ENCODE measurements at regions not wholly inside any gene's neighbourhood (a gene's known extent, or its start where the extent isn't known, plus 50 kb on each side); places are given as distances from the start of the nearest gene placed in this dataset.
"Not testable (repeated sequence)": the region's sequence is repeated elsewhere in the genome, so short reads cannot be mapped to it uniquely, and the experiment has no call there.

DNA sequence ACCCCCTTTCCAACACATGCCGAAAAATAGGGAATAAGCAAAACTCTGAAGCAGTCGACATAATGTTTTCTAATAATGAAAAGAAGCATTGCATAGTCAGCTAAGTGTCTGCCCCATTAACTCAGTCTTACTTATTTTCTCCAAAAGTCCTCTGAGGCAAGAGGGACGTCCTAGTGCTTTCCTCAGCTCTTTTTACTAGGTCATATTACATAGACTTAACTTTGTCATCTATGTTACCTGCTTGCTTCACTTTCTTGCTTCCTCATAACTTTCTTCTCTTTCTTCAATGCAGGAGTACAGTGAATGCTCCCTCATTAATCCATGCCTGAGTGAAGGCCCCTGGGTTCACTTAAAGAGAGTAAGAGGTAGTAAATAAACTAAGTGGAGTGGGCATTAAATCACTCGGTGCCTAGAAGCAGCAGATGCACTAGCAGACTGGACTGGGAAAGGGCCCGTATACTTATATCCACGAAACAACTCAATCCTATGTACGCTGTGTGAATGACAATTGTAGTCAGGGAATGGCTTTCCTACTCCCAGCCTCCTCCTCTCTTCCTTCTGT lies 210.5 kb upstream of the SPAG17 start:
- Histone ChIP-seq H3K27me3 (no peaks in the 10 kb centered on the region), H3K9me3 (no peaks in the 10 kb centered on the region), H3K36me3 (no peaks in the 10 kb centered on the region), H3K4me3 (no peak overlapping the region), H3K4me1 (no peaks in the 10 kb centered on the region), H3K27ac (no peak overlapping the region)
- no peak for DNase-seq
- intact Hi-C loops (cut with DNase I; ENCODE audit: low total_unique reads) = no loop called here
- TF ChIP-seq, protein P1, sequence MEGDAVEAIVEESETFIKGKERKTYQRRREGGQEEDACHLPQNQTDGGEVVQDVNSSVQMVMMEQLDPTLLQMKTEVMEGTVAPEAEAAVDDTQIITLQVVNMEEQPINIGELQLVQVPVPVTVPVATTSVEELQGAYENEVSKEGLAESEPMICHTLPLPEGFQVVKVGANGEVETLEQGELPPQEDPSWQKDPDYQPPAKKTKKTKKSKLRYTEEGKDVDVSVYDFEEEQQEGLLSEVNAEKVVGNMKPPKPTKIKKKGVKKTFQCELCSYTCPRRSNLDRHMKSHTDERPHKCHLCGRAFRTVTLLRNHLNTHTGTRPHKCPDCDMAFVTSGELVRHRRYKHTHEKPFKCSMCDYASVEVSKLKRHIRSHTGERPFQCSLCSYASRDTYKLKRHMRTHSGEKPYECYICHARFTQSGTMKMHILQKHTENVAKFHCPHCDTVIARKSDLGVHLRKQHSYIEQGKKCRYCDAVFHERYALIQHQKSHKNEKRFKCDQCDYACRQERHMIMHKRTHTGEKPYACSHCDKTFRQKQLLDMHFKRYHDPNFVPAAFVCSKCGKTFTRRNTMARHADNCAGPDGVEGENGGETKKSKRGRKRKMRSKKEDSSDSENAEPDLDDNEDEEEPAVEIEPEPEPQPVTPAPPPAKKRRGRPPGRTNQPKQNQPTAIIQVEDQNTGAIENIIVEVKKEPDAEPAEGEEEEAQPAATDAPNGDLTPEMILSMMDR (IDR thresholded peaks at IDR 0.05) = no peak

DNA sequence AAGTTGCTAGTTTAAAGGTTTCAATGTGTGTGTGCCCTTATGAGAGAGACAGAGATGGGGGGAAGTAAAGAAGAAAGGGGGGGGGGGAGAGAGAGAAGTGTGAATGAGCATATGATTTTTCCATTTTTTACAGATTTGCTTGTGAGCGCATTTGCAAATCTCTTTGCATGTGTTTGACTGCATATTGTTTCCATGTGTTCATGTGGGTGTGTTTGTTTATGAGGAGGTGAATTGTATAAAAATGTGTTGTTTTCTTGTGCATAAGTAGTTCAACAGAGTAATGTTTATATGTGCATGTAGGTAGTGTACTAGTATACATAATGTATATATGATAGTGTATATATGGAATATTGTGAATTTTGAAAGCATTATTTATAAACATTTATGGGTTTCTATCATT lies 205.9 kb upstream of the SPAG17 start:
- Histone ChIP-seq H3K9me3 (no peaks in the 10 kb centered on the region), H3K36me3 (no peaks in the 10 kb centered on the region), H3K27ac (no peak overlapping the region), H3K27me3 (no peaks in the 10 kb centered on the region), H3K4me1 (peaks cover 0 to 5% (median 0%) of the 10 kb centered on the region in 4 donors), H3K4me3 (no peak overlapping the region)
- no peak for DNase-seq
- intact Hi-C loops (cut with DNase I; ENCODE audit: low total_unique reads) = no loop called here
- TF ChIP-seq, protein P1 (IDR thresholded peaks at IDR 0.05) = no peak

DNA sequence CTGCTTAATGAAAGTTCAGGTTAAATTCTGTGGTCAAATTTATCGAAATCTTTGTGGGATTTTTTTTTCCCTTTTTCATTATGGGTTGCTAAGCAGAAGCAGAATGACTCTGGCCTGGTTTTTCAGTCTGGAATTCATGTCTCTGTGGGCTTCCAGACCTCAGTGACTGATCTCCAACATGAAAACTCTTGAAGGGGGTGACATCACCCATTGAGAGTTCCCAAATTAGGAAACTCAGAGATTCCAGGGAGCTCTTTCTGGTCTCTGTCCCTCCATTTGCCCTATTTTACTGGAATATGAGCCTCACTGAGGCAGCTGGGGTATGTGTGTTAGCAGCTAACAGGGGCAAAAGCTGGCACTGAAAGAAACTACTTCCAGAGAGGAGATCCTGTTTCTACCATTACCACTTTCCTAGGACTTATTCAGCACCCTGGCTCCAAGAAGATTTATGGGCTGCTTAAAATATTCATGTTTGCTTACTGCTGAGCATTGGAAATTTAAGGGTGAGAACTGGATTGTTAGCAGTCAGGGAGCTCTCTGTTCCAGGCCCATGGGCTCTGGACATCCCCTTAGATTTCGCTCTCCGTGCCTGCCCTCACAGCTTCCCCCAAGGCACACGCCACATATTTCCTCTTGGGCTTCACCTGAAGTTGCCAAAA lies 203.4 kb upstream of the SPAG17 start:
- peaks cover 0 to 5% (median 0%) of the 10 kb centered on the region in 4 donors for H3K4me1 ChIP-seq
- intact Hi-C loops (cut with DNase I; ENCODE audit: low total_unique reads) = no loop called here
- no peaks in the 10 kb centered on the region for H3K36me3 ChIP-seq
- no peaks in the 10 kb centered on the region for H3K27me3 ChIP-seq
- H3K4me3 ChIP-seq = no peak overlapping the region
- no peak for DNase-seq
- TF ChIP-seq, protein P1 (IDR thresholded peaks at IDR 0.05) = no peak
- no peaks in the 10 kb centered on the region for H3K9me3 ChIP-seq
- H3K27ac ChIP-seq = no peak overlapping the region

DNA sequence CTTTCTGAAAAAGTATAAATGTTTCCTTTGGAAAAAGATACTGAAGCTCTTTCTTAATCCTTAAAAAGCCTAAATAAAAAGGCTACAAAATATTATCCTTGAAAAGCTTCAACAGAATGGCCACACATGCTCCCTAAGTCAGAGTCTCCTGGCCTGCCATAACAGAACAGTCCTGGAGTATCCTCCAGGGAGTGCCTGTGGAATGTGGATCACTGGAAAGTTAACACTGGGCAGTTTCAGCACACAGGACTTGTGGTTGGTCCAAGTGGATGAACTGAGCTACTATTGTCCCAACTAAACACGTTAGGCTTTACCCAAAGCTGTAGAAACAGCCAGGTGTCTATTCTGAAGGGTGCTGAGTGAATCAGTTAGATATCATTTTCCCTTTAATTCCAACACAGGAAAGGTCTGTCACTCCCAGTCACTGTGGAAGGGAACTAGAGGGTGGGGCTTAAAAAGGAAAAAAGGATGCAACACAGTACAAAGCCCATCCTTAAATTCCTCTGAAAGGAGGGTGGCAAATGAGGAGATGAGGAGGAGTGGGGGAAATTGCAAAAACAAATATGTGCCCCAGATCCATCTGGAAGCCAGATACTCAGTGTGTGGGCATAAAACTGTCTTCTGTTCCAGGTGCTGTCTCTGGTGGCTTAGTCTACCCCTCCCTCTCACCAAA lies 196.3 kb upstream of the SPAG17 start:
- Histone ChIP-seq H3K4me1 (peaks cover 0 to 5% (median 0%) of the 10 kb centered on the region in 4 donors), H3K27me3 (no peaks in the 10 kb centered on the region), H3K36me3 (no peaks in the 10 kb centered on the region), H3K27ac (no peak overlapping the region), H3K4me3 (no peak overlapping the region), H3K9me3 (peaks cover 0 to 7% (median 0%) of the 10 kb centered on the region in 3 donors)
- no peak for DNase-seq
- intact Hi-C loops (cut with DNase I; ENCODE audit: low total_unique reads) = no loop called here
- TF ChIP-seq, protein P1 (IDR thresholded peaks at IDR 0.05) = no peak

DNA sequence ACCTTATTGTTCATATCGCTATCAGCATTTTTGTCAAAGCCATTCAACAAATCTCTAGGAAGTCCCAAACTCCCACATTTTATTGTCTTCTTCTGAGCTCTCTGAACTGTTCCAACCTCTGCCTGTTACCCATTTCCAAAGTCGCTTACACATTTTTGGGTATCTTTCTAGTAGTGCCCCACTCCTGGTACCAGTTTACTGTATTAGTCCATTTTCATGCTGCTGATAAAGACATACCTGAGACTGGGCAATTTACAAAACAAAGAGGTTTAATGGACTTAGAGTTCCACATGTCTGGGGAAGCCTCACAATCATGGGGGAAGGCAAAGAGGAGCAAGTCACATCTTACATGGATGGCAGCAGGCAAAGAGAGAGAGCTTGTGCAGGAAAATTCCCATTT lies 192.2 kb upstream of the SPAG17 start:
- H3K27ac ChIP-seq; H3K36me3 ChIP-seq; H3K27me3 ChIP-seq; DNase-seq; H3K4me3 ChIP-seq; intact Hi-C loops (cut with DNase I; ENCODE audit: low total_unique reads); H3K4me1 ChIP-seq: not testable (repeated sequence)
- H3K9me3 ChIP-seq = peaks cover 0 to 22% (median 15%) of the 10 kb centered on the region in 3 donors

DNA sequence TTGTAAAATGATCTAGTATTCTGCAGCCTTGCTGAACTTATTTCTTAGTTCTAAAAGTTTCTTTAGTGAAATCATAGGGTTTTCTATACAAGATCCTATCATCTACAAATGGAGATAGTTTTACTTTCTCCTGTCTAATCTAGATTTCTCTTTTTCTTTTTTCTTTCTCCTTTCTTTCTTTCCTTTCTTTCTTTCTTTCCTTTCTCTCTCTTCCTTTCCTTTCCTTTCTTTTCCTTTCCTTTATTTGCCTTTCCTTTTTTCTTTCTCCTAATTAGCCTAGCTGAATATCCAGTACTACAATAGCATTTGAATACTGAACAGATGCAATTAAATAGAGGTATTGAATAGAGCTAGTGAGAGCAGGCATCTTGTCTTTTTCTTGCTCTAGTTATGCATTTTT lies 186.6 kb upstream of the SPAG17 start:
- intact Hi-C loops (cut with DNase I; ENCODE audit: low total_unique reads) = no loop called here
- DNase-seq = no peak
- Histone ChIP-seq H3K27me3 (no peaks in the 10 kb centered on the region), H3K4me1 (no peaks in the 10 kb centered on the region), H3K4me3 (no peak overlapping the region), H3K9me3 (peaks cover 0 to 43% (median 17%) of the 10 kb centered on the region in 3 donors), H3K36me3 (no peaks in the 10 kb centered on the region), H3K27ac (no peak overlapping the region)
- TF ChIP-seq, protein P1 (IDR thresholded peaks at IDR 0.05) = no peak
